NCI-H2107 treated with DMSO at 0.1 percent for 48 hours (cell line): ENCODE measurements at regions not wholly inside any gene's neighbourhood (a gene's known extent, or its start where the extent isn't known, plus 50 kb on each side); places are given as distances from the start of the nearest gene placed in this dataset.
A peak's percentile ranks its signal among the peaks of the same experiment; 100 is the strongest.

Experiments
- DNase-seq: peaks from one replicate; lab custom pipeline; 2025; ENCODE audit not compliant: unreplicated experiment; lab: John Stamatoyannopoulos, UW

DNA sequence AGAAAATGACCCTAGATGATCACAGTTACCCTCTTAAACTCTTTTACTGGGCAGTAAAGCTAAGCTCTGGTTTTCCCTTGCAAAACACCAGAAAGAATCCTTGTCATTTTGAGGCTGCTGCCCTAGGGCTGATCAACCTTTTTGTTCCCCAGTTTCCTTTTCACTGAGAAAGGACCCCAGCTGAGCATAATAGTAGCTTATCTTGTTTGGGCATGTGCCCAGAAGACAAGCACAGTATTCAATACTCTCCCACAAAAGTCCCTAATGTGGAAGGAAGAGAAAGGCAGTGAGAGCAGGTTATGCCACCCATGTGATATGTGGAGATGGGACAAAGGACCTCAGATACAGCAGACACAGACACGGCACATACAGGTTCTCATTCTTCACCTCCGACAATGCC, 332.6 kb upstream of the TMPO start:
- DNase-seq = peak; percentile 49

DNA sequence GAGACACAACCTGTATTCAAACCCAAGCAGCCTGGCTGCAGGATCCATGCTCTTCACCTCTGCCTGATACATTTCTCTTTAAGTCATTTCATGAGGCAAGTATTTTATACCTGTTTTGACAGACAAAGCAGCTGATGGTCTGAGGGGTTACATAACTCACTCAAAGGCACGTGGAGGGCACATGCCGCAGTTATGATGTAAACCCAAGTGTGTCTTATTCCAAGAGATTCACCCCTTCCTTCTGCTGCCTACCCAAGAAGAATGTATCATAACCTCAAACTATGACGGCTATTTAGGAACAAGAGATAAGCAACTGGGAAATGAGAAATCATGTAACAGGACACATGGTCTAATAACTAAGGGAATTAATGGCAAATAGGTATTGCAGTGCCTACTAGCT, 329.8 kb upstream of the TMPO start:
- DNase-seq = no peak

DNA sequence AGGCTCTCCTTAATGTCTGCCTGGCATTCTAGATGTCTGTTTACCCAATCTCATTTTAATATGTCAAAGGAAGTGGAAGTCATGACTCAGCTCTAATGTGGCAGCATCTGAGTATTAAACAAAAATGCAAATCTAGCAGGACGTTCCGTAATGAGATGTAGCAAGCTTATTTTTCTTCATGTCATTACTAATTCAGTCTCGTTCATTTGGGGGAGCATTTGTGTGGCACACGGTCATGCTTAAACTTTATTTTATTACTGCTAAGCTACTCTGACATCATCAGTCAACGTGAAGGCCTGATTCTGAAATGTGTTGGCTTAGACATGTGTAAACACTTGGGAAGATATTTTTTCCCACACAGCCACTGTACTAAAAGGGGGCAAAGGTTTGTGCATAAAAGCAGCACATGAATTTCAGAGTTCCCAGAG, 326.7 kb upstream of the TMPO start:
- DNase-seq = no peak

DNA sequence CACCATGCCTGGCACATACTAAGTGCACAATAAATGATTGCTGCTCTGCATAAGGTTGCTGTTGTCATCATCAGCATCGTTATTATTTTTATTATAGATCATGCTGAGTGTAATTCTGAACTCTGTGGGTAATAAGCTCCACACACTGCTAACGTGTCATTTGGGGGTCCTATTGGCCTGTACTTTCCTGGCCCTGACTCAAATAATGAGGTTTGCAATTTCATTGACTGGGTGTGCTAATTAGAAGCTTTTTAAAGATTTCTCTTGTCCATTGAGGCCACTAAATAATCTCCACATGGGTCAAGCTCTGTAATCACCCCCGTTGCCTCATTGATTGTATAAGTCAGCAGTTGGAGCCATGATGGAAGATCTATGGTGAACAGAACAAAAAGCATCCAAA, 320.8 kb upstream of the TMPO start:
- DNase-seq = no peak

DNA sequence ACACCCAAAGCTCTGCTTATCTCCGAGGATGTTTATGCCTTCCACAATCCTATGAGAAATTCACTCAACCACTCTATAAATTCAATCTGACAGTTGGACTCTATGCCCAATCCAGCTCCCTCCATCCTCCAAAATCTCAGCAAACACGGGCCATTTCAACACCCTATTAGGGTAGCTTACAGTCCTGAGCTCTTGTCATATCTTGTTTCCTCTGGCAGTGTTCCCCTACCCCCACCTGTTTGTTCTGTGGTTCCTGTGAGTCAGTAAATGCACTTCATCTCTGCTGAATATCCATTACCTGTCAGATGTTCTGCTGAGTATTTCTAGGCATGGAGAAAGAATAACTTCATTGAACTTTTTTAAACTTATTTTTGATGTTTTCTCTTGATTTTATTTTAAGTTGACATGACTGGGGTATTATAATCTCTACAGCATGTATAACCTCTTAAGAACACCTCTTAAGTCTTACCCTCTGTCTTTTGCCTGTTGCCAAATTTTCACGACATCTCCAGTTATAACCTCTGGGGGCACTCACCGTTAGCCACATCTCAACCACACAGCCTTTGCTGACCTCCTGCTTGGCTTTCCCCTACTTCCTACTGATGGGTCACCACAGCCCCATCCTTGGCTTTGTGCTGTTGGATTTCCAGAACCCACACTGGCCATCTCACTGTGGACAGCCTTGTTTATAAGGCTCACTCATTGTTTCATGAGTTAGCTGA, 317.0 kb upstream of the TMPO start:
- DNase-seq = peak; percentile 60

GRCh38 chr12:98208816-98209215, 306.6 kb upstream of the TMPO start:
- DNase-seq = no peak

DNA sequence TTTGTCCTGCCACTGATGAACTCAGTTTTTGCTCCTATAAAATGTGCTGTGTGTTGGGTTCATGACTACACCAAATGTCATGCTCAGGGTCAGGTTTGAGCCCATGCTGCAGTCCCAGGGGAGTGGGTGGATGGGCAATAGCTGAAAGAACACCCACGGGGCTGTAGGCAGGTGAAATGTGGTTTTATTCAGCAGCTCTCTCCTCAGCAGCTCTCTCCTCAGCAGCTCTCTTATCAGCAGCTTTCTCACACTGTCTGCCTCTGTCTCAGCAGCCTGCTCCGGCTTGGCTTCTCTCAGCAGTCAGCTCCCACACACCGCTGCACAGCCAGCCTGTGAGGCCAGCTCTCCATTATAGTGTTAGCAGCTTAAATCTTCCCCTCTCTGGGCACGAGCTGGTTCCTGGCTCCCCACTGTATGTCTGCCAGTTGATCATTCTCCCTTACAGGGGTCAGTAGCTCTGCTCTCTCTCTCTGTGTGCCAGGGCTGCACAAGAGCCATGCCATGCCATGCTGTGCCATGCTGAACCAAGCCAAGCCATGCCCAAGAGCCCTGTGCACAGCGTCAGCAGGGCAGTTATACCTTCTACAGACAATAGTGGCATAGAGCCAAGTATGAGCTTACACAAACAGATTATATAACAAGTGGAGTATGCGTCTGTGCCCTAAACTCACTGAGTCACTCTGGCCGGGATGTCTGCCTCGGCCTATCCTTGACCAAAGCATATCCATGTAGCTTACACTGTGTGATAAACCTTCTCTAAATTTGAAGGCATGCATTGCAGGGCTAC, 303.3 kb upstream of the TMPO start:
- DNase-seq = no peak

- DNase-seq = no peak
Measured at GRCh38 chr12:98213556-98213955, 301.8 kb upstream of the TMPO start.

- no peak for DNase-seq
Measured at GRCh38 chr12:98217257-98217656, 298.1 kb upstream of the TMPO start.

DNA sequence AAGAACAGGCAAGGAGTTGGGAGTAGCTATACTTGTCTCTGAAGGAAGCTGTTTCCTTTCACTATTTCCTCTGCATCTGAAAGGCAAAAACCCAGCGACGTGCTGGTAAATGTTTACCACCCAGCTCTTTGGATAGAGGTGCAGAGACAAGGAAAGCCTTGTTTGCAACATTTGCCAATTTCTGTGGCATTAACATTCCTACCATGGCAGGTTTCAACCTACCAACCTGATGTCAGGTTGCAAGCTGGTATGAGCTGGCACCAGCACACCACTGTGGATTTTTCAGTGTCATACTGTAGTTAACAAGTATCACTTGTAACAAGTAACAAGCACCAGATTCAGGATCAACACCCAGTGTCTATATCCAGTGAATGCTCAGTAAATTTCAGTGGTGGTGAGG, 294.8 kb upstream of the TMPO start:
- DNase-seq = no peak

DNA sequence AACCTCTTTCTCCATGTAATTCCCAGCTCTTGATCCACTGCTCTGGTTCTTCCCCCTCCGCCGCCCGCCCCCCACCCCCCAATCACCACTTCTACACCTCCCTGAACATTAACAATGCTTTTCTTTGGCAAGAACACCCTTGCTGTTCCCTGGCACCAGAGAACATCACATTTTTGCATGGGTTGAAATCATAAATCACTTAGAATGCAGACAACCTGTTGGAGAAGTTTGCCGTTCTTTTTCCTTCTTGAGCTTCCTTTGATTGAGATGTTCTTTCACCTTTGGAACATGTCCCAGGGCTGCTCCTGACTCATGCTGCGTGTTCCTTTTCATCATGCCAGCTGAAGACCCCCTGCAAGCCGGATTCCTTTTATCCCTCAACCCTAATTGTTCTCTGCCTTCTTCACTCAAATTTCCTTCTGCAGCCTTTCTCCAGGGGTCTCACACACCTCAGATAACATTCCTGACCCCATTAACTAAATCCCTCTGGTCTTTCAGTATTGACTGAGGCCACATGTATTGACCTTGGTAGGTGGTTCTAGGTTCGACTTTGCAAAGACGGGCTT, 294.1 kb upstream of the TMPO start:
- no peak for DNase-seq

GRCh38 chr12:98222135-98222534, 293.3 kb upstream of the TMPO start:
- DNase-seq = no peak

DNA sequence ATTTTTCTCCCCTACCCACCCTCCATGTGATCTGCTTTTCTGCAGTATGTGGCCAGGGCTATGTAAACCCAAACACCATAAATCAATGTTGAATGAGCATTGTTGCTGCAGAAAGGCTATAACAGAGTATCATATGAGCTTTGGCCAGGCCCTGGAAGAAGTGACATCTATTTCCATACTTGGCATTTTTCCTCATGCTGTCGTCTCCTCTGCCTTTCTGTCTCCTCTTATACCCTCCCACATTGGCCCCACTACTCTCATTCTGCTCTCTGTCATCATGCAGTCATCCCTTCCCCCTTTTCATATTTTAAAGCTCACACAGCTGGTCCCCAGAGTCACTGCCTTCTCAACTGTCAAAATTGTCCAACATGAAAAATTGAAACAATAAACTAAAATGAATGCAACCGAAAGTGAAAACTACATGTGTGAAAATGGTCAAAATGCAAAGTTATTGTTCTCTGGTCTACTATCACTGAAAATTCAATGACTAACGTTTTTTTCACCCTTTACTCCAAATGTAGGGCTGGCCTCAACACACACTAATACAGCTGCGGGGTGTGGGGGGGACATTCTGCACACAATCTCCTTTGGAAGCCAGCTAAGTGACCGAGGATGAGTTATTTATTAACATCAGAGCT, 290.7 kb upstream of the TMPO start:
- DNase-seq = no peak

GRCh38 chr12:98227162-98227561, 288.2 kb upstream of the TMPO start:
- no peak for DNase-seq

DNA sequence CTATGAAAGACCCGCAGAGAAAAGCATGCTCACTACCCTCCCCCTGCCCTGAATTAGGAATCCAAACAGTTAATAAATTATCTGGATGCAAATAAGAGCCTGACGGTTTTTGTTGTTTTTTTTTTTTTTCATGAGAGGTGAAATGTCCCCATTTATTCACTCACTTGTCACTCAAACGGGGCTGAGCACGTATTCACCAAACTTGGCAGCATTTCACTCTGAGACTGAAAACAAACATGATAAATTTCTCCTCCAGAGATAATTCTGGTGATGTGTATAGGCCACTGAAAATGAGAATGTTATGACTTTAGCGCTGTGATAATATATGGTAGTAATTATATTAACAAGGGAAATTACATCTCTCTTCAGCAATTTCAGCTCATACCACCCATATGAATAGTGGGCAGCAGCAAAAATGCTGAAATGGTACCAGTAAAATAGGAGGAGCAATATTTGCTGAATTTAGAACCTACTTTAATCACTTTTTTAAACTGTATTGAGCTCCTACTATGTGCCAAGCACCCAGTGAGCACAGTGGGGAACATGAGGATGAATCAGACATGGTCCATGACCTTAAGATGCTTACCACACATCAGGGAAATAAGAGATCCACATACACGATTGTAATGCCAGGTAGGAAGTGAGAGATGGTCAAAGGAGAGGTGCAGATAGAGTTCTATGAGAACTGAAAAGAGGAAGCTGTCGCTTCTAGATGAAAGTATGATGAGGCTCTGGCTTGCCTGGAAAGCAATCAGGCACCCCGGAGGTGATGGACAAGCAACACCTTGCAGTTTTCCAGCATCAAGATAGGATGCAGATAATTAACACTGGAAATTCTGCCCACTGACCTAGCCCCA, 286.5 kb upstream of the TMPO start:
- DNase-seq = no peak

DNA sequence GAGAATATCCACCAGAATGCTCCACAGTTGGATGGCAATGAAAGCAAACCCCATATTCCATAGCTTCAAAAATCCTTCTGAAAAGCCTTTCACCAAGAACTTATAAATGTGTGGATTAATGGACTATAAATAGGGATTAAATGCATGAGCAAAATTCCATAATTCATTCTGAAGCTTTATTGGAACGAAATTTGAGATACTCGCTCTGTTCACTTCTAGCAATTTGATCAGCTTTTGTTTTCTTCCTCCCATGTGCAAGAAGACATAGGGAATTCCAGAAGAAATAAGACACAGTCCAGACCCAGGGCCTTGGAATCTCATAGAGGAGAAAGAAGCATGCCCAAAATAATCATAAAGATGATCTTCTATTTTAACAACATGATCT, 285.9 kb upstream of the TMPO start:
- DNase-seq = no peak

DNA sequence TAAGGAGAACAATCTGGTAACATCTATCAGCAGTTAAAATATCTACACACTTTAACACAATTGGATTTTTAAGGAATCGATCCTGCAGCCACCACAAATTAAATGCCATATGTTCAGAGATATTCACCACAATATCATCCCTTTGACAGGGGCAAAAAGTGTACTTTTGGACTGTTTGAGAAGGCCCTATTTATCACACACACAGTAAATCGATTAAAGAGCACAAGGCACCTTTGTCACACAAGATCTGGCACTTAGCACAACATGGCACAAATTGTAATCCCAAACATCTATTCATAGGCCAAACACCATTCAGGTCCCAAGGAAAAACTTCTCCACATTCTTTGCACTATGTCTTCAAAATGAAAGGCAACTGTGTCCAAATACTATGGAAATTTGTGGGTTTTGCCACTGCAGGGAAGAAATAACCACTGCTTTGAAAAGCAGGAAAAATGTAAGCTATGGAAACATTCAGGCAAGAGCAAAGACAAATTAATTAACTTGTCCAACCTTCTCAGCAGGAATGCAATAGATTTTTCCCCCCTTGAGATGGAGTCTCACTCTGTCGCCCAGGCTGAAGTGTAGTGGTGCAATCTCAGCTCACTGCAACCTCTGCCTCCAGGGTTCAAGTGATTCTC, 282.5 kb upstream of the TMPO start:
- no peak for DNase-seq

- no peak for DNase-seq
Measured at GRCh38 chr12:98235301-98235700, 280.1 kb upstream of the TMPO start.

DNA sequence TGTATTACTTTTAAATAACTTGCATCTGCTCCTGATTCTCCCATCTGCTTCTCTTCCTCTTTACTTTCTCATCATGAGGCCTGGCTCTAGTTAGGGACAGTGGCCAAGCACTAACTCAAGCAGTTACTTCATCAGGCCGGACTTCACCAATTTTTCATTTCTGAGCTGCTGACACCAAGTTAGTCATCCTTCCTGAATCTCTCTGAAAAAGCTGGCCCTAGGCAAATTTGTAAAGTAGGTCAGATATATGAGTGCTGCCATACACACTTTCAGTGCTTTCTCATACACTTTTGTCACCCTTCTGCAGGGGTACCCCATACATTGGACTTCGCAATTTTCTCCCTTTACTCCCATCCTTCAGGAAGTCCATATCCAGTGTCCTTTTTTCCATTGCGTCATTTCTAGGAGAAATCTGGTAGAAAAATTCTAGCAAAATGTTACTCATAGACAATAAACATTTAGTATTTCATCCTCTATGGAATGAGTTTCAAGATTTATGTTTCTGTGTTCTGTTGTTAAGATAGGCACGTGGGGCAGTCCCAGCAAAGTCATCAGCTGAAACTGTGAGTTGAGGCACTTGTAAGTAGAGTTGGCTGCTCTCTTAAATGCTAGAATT, 276.8 kb upstream of the TMPO start:
- no peak for DNase-seq

DNA sequence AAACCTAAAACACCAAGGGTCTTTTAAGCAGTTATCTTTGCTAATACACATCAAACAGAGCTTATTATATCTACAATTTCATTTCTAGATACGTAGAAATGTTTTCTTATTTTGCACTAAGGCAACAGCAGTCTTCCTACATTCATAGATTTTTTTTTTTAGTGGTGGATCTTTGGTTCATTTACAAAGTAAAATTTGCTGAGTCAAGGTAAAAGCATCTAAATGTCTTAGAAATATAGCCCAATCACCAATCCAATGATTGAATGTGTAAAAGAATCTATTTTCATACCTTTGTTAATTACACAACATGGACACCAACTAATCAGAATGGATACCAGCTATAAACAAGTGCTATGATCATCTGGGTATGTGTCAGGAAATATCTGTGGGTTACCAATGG, 272.2 kb upstream of the TMPO start:
- DNase-seq = no peak
